SK-N-SH (cell line): ENCODE measurements at regions not wholly inside any gene's neighbourhood (a gene's known extent, or its start where the extent isn't known, plus 50 kb on each side); places are given as distances from the start of the nearest gene placed in this dataset.

Source experiments
- CHD2 ChIP-seq: fragments of 150-350 bp; IDR thresholded peaks from 2 replicates; pipeline ENCODE4 v1.6.1; 2018; ENCODE audit warnings: low read length; ENCODE audit not compliant: partially characterized antibody
- CTCF ChIP-seq: fragments of 200-600 bp; sonication (generic); IDR thresholded peaks from 2 replicates; pipeline ENCODE4 v1.6.1; 2017; ENCODE audit warnings: antibody characterized with exemption, mild to moderate bottlenecking, moderate library complexity
- EP300 ChIP-seq, 2 experiments: IDR thresholded peaks; 2 replicates each; pipeline versions ENCODE4 v1.4.0 to v1.6.1; 2012; ENCODE audit warnings: borderline replicate concordance in 1 of 2, low read depth in 1 of 2, low read length in 1 of 2
- EZH2phosphoT487 ChIP-seq: fragments of 200-600 bp; sonication (generic); IDR thresholded peaks from 2 replicates; pipeline ENCODE4 v1.6.1; 2017; ENCODE audit warnings: low read depth, mixed run types, mild to moderate bottlenecking, antibody characterized with exemption, moderate library complexity, borderline replicate concordance
- FOSL2 ChIP-seq: IDR thresholded peaks from 2 replicates; pipeline ENCODE4 v1.4.0; 2012; ENCODE audit warnings: low read depth, mild to moderate bottlenecking, moderate library complexity, borderline replicate concordance
- FOXJ3 ChIP-seq: sonication (generic); formaldehyde crosslinking; IDR thresholded peaks from 2 replicates; pipeline ENCODE4 v1.5.1; 2020; ENCODE audit warnings: mild to moderate bottlenecking, missing genetic modification reagents
- JUND ChIP-seq: IDR thresholded peaks from 2 replicates; pipeline ENCODE4 v1.4.0; 2012
- PBX3 ChIP-seq: IDR thresholded peaks from 2 replicates; pipeline ENCODE4; 2012
- POLR2AphosphoS5 ChIP-seq: IDR thresholded peaks from 2 replicates; pipeline ENCODE4 v1.6.1; 2012; ENCODE audit warnings: low read depth, low read length
- RAD21 ChIP-seq: IDR thresholded peaks from 2 replicates; pipeline ENCODE4 v1.6.1; 2012; ENCODE audit warnings: mild to moderate bottlenecking, low read length
- REST ChIP-seq: IDR thresholded peaks from 2 replicates; pipeline ENCODE4 v1.6.1; 2012; ENCODE audit warnings: mild to moderate bottlenecking, low read depth, low read length, moderate library complexity
- SIN3A ChIP-seq: IDR thresholded peaks from 2 replicates; pipeline ENCODE4 v1.6.1; 2012; ENCODE audit warnings: low read depth, mild to moderate bottlenecking, low read length, moderate library complexity, borderline replicate concordance
- TAF1 ChIP-seq: IDR thresholded peaks from 2 replicates; pipeline ENCODE4 v1.6.1; 2012; ENCODE audit warnings: low read depth, mild to moderate bottlenecking, low read length, moderate library complexity, borderline replicate concordance
- USF1 ChIP-seq: IDR thresholded peaks from 2 replicates; pipeline ENCODE4 v1.4.0; 2012; ENCODE audit warnings: low read depth, borderline replicate concordance

- TF ChIP-seq CTCF (no peak), FOSL2 (no peak), TAF1 (no peak), JUND (no peak), EP300 (IDR thresholded peaks at IDR 0.05; ENCODE audit: borderline replicate concordance in 1 of 2, low read depth in 1 of 2, low read length in 1 of 2) (no peak), SIN3A (no peak), RAD21 (no peak), REST (no peak), EZH2phosphoT487 (no peak), CHD2 (no peak), USF1 (no peak), POLR2AphosphoS5 (no peak), PBX3 (no peak), FOXJ3 (CRISPR knock-in tag) (no peak)
Observed at GRCh38 chr20:53850319-53850718, 220.1 kb downstream of the BCAS1 start.
